Breast epithelium (tissue), 4 donors: ENCODE measurements at regions not wholly inside any gene's neighbourhood (a gene's known extent, or its start where the extent isn't known, plus 50 kb on each side); places are given as distances from the start of the nearest gene placed in this dataset.
"Not testable (repeated sequence)": the region's sequence is repeated elsewhere in the genome, so short reads cannot be mapped to it uniquely, and the experiment has no call there.

Experiments
- DNase-seq, 2 donors: peaks; one replicate each; pipeline ENCODE4 v3.0.0-alpha.2; 2019; ENCODE audit warnings: low spot score in 2 of 2
- H3K27ac ChIP-seq, 2 donors: fragments of 200-600 bp; sonication (generic) in 1 of 2; one replicate each; pipeline ENCODE4 v1.5.1; 2016 to 2019; ENCODE audit warnings: mild to moderate bottlenecking in 1 of 2
- H3K27me3 ChIP-seq, 2 donors: fragments of 200-600 bp; sonication (generic) in 1 of 2; one replicate each; pipeline versions ENCODE4 v1.5.1 to v1.6.0; 2017 to 2019; ENCODE audit warnings: control low read depth in 1 of 2, mild to moderate bottlenecking in 1 of 2
- H3K36me3 ChIP-seq: fragments of 200-600 bp; one replicate; pipeline ENCODE4 v1.5.1; 2019
- H3K4me1 ChIP-seq, 2 donors: fragments of 200-600 bp; sonication (generic); one replicate each; pipeline ENCODE4 v1.5.1; 2016 to 2019; ENCODE audit warnings: control low read depth in 1 of 2
- H3K4me3 ChIP-seq, 3 donors: fragments of 200-600 bp; sonication (generic); 1 replicate in 2 of 3; 2 replicates in 1 of 3; pipeline ENCODE4 v1.5.1; 2016 to 2019; ENCODE audit warnings: mild to moderate bottlenecking in 3 of 3, moderate library complexity in 2 of 3
- H3K9me3 ChIP-seq, 2 donors: fragments of 200-600 bp; sonication (generic) in 1 of 2; one replicate each; pipeline ENCODE4 v1.5.1; 2016 to 2019; ENCODE audit warnings: control low read depth in 1 of 2
- POLR2A ChIP-seq: fragments of 450-650 bp; IDR thresholded peaks from one replicate; pipeline ENCODE4 v1.6.1; 2016; ENCODE audit warnings: antibody characterized with exemption, mild to moderate bottlenecking, moderate library complexity
- POLR2AphosphoS5 ChIP-seq, 3 donors: sonication (generic); formaldehyde crosslinking; IDR thresholded peaks; one replicate each; pipeline ENCODE4 v1.6.1; 2017; ENCODE audit warnings: antibody characterized with exemption in 3 of 3
- intact Hi-C: fragments of 100-400 bp; cut with DNase I; formaldehyde crosslinking; loops from one replicate; pipeline ENCODE4 v1.15.1; 2023; ENCODE audit warnings: low total_unique reads
- TF ChIP-seq, protein P1 (sequence below), 3 donors: fragments of 450-650 bp; IDR thresholded peaks; one replicate each; pipeline ENCODE4 v1.5.1; 2016 to 2017; ENCODE audit warnings: antibody characterized with exemption in 3 of 3, mild to moderate bottlenecking in 3 of 3, moderate library complexity in 3 of 3

DNA sequence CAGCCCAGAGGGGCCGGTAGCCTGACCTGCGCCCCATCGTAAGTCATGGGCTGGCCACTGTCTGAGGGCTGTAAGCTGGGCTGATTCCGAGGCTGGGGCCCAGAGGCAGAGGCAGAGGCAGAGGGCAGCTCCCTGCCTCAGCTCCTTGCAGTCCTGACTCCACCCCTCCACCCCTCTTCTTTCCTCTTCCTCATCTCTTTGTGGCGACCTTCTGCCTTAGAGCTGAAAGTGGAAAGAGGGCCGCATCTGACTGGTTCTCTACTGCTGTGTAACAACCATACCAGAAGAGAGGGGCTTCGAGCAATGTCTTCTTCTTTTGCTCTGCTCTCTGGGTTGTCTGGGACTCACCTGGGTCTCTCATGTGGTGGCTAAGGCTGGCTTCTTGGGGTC, 179.1 kb downstream of the RPS24 start:
- intact Hi-C loops, result no loop called here
- Histone ChIP-seq H3K27ac (no peak overlapping the region), H3K36me3 (no peaks in the 10 kb centered on the region), H3K27me3 (no peaks in the 10 kb centered on the region), H3K4me3 (no peak overlapping the region), H3K4me1 (no peaks in the 10 kb centered on the region), H3K9me3 (no peaks in the 10 kb centered on the region)
- DNase-seq, result no peak
- TF ChIP-seq POLR2A (no peak), POLR2AphosphoS5 (IDR thresholded peaks at IDR 0.05) (no peak)
- TF ChIP-seq, protein P1, sequence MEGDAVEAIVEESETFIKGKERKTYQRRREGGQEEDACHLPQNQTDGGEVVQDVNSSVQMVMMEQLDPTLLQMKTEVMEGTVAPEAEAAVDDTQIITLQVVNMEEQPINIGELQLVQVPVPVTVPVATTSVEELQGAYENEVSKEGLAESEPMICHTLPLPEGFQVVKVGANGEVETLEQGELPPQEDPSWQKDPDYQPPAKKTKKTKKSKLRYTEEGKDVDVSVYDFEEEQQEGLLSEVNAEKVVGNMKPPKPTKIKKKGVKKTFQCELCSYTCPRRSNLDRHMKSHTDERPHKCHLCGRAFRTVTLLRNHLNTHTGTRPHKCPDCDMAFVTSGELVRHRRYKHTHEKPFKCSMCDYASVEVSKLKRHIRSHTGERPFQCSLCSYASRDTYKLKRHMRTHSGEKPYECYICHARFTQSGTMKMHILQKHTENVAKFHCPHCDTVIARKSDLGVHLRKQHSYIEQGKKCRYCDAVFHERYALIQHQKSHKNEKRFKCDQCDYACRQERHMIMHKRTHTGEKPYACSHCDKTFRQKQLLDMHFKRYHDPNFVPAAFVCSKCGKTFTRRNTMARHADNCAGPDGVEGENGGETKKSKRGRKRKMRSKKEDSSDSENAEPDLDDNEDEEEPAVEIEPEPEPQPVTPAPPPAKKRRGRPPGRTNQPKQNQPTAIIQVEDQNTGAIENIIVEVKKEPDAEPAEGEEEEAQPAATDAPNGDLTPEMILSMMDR (IDR thresholded peaks at IDR 0.05), result no peak

DNA sequence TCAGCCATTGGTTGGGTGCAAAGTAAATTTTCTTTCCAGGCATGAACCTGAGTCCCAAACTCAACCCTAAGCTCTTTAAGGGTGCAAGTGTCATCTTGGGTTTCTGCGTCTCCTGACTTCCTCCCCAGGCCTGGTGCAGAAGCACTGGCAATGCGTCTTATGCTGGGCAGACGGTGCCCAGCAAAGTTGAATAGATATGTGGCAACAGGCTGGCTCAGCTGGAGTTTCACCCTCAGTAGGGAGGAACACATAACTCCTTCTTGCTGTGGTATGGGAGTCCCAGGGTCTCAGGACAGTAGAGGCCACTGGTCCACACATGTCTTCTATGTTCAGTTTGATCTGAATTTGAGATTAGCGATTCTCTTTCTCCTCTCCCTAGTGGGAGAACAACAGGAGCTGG, 181.3 kb downstream of the RPS24 start:
- Histone ChIP-seq H3K27me3 (no peaks in the 10 kb centered on the region), H3K4me3 (no peak overlapping the region), H3K27ac (peak overlapping the region; percentile 48 to 52), H3K9me3 (no peaks in the 10 kb centered on the region), H3K4me1 (no peaks in the 10 kb centered on the region), H3K36me3 (no peaks in the 10 kb centered on the region)
- intact Hi-C loops, result no loop called here
- DNase-seq, result no peak
- TF ChIP-seq, protein P1 (IDR thresholded peaks at IDR 0.05), result no peak
- no peak for TF ChIP-seq POLR2AphosphoS5 (IDR thresholded peaks at IDR 0.05)
- TF ChIP-seq POLR2A, result no peak

DNA sequence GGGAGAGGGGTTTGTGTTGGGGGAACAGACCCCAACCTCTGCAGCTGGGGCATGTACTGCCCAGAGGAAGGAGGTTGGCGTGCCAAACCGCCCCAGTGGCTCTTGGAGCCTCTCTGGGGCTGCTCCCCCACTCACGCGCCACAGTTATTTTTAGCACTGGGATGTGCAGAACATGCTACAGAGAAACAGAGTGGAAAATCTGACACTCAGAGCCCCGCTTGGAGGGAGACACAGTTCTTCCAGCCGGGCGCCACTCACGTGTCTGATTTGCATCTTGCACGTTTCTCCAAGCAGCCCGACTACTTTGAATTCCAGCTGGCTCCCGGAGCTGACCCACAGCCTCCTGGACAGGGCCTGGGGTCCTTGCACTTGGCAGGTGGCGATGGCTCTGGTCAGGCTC, 182.0 kb downstream of the RPS24 start:
- peak in 1 of 2 donors; percentile 33 for DNase-seq

DNA sequence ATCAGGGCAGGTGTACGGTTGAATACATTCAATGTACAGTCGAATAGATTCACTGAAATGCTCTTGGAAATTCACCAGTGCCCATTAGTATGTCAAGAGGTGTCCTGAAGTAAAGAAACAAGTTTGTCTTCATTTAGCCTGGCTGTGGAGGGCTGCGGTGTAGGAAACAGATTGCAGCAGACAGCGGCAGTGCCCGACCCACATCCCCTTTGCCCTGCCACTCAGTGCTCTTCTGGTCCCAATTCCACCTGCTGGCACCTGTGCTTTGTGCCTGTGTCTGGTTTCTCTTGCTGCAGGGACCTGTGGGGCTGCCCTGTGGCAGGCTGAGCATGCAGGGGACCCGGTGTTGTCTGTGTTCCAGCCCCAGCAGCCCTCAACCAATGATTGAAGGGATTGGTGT, 183.7 kb downstream of the RPS24 start:
- no peak for DNase-seq
- intact Hi-C loops, result no loop called here
- TF ChIP-seq POLR2A (no peak), POLR2AphosphoS5 (IDR thresholded peaks at IDR 0.05) (no peak)
- TF ChIP-seq, protein P1 (IDR thresholded peaks at IDR 0.05), result no peak
- no peak overlapping the region for H3K4me3 ChIP-seq
- H3K27ac ChIP-seq, result no peak overlapping the region
- no peaks in the 10 kb centered on the region for H3K36me3 ChIP-seq
- H3K27me3 ChIP-seq, result no peaks in the 10 kb centered on the region
- no peaks in the 10 kb centered on the region for H3K4me1 ChIP-seq
- H3K9me3 ChIP-seq, result no peaks in the 10 kb centered on the region

More for the DNA sequence above, 182.0 kb downstream of the RPS24 start:
- Histone ChIP-seq H3K9me3 (no peaks in the 10 kb centered on the region), H3K27ac (peak overlapping the region; percentile 48 to 52), H3K4me1 (no peaks in the 10 kb centered on the region), H3K36me3 (no peaks in the 10 kb centered on the region), H3K4me3 (no peak overlapping the region), H3K27me3 (no peaks in the 10 kb centered on the region)
- TF ChIP-seq, protein P1 (IDR thresholded peaks at IDR 0.05), result no peak
- TF ChIP-seq POLR2AphosphoS5 (IDR thresholded peaks at IDR 0.05) (no peak), POLR2A (no peak)
- intact Hi-C loops, result no loop called here

DNA sequence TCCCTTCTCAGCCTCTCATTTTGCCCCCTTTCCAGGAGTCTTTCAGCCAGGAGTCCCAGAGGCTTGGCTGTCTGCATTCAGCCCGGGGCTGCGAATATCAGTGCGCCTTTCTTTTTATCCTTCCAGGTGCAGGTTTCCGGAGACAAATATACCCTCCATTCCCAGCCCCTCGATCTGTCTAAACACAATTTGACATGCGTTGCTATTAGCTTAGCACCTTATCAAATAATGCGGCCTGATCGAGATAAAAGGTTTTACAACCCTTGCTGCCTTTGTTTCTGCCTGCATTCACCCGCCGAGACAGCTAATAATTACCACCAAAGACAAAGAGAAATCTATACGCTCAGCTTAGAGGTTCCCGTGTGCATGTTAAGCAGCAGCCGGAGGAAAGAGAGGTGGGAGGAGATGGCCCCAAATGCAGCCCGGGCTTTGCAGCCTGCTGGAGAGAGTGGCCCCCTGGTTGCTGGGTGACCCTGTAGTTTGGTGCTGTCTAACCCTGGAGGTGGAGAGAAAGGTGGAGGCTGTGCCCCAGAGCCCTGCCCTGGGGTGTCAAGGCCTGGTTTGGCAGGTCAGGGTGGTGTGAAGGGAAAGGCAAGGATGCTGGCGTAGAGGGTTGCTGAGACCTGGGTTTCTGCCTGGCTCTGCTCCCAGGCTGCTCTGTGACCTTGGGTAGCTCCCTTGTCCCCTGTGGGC, 185.3 kb downstream of the RPS24 start:
- Histone ChIP-seq H3K36me3 (no peaks in the 10 kb centered on the region), H3K27ac (no peak overlapping the region), H3K9me3 (no peaks in the 10 kb centered on the region), H3K4me3 (no peak overlapping the region), H3K4me1 (no peaks in the 10 kb centered on the region), H3K27me3 (no peaks in the 10 kb centered on the region)
- no peak for TF ChIP-seq POLR2AphosphoS5 (IDR thresholded peaks at IDR 0.05)
- TF ChIP-seq POLR2A, result no peak
- TF ChIP-seq, protein P1 (IDR thresholded peaks at IDR 0.05), result no peak
- intact Hi-C loops, result no loop called here
- no peak for DNase-seq

DNA sequence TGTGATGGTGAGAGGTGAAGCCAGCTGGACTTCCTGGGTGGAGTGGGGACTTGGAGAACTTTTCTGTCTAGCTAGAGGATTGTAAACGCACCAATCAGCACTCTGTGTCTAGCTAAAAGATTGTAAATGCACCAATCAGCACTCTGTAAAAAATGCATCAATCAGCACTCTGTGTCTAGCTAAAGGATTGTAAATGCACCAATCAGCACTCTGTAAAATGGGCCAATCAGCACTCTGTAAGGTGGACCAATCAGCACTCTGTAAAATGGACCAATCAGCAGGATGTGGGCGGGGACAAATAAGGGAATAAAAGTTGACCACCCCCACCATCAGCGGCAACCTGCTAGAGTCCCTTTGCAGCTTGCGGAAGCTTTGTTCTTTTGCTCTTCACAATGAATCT, 185.9 kb downstream of the RPS24 start:
- H3K36me3 ChIP-seq, H3K4me3 ChIP-seq, intact Hi-C loops, DNase-seq, H3K27me3 ChIP-seq, H3K4me1 ChIP-seq, H3K27ac ChIP-seq, H3K9me3 ChIP-seq: not testable (repeated sequence)
